ENCODE measurements at regions not wholly inside any gene's neighbourhood (a gene's known extent, or its start where the extent isn't known, plus 50 kb on each side); places are given as distances from the start of the nearest gene placed in this dataset.

- no peak for TF ChIP-seq TAF1 (IDR thresholded peaks at IDR 0.05; ENCODE audit: low read depth)
- TF ChIP-seq CTCF (IDR thresholded peaks at IDR 0.05; ENCODE audit: poor library complexity, severe bottlenecking) = no peak
- TF ChIP-seq RAD21 (conservative IDR thresholded peaks at IDR 0.05) = no peak
- no peak for TF ChIP-seq POLR2AphosphoS5 (IDR thresholded peaks at IDR 0.05)
- no peak for TF ChIP-seq REST (IDR thresholded peaks at IDR 0.05; ENCODE audit: borderline replicate concordance)
These were observed 140.2 kb upstream of the KLF3 start for GRCh38 chr4:38523524-38524448.
